GM10266 (cell line): ENCODE measurements at regions not wholly inside any gene's neighbourhood (a gene's known extent, or its start where the extent isn't known, plus 50 kb on each side); places are given as distances from the start of the nearest gene placed in this dataset.
"Not testable (repeated sequence)": the region's sequence is repeated elsewhere in the genome, so short reads cannot be mapped to it uniquely, and the experiment has no call there.

ENCODE experiments used
- DNase-seq: peaks from one replicate; pipeline ENCODE4 v3.0.0; 2012; ENCODE audit errors: extremely low spot score
- TF ChIP-seq, protein P1 (sequence below): IDR thresholded peaks from 2 replicates; pipeline ENCODE4 v1.5.1; 2012; ENCODE audit warnings: mild to moderate bottlenecking, low read depth; ENCODE audit not compliant: control insufficient read depth, insufficient read depth; ENCODE audit errors: missing control alignments

GRCh38 chr15:79643393-79643792 lies 211.3 kb downstream of the MINAR1 start:
- TF ChIP-seq, protein P1, sequence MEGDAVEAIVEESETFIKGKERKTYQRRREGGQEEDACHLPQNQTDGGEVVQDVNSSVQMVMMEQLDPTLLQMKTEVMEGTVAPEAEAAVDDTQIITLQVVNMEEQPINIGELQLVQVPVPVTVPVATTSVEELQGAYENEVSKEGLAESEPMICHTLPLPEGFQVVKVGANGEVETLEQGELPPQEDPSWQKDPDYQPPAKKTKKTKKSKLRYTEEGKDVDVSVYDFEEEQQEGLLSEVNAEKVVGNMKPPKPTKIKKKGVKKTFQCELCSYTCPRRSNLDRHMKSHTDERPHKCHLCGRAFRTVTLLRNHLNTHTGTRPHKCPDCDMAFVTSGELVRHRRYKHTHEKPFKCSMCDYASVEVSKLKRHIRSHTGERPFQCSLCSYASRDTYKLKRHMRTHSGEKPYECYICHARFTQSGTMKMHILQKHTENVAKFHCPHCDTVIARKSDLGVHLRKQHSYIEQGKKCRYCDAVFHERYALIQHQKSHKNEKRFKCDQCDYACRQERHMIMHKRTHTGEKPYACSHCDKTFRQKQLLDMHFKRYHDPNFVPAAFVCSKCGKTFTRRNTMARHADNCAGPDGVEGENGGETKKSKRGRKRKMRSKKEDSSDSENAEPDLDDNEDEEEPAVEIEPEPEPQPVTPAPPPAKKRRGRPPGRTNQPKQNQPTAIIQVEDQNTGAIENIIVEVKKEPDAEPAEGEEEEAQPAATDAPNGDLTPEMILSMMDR, result no peak
- no peak for DNase-seq

DNA sequence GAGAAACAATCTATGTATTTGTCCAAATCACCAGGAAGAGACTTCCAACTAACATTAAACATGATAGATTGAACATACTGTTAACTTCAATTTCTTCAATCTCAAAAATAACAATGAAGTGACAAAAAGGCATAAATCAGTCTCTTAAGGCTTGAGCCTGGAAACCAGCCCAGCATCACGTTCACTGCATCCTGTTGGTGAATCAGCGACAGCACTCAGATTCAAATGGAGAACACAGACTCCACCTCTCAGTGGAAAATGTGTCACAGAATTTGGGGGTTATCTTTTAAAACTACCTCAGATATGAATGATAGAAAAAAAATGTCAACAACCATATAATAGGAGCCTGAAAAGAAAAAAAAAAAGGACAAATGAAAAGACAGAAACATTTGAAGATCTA lies 212.0 kb downstream of the MINAR1 start:
- no peak for DNase-seq
- TF ChIP-seq, protein P1, result no peak

DNA sequence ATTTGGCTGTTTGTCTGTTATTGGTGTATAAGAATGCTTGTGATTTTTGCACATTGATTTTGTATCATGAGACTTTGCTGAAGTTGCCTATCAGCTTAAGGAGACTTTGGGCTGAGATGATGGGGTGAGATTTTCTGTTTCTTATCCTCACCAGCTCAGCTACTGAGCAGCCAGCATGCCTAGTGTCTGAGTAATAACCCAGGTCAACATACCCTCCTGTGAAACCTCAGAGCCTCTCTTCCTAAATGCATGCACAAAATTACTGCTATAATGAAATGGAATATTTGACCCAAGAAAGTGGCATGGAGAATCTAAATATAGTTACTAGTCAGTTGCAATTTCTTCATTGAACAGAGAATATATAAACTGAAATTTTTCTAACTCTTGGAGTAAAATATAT lies 220.8 kb downstream of the MINAR1 start:
- DNase-seq, result not testable (repeated sequence)

DNA sequence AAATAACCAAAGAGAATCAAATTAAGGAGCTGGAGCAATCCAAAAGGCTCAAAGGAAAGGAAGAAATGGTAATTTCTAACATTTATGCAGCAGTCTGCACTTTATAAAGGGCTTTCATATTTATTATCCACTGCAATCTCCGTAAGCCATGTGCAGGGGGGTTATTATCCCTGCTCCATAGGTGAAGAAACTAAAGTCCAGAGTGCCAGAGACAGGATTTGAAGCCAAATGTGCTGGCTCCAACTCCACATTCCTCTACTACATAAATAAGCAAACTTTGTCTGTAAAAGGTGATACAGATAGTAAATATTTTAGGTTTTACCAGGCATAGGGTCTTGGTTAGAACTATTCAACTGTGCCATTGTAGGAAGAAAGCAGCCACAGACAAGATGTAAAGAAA lies 221.4 kb downstream of the MINAR1 start:
- DNase-seq, result no peak
- TF ChIP-seq, protein P1, result no peak

DNA sequence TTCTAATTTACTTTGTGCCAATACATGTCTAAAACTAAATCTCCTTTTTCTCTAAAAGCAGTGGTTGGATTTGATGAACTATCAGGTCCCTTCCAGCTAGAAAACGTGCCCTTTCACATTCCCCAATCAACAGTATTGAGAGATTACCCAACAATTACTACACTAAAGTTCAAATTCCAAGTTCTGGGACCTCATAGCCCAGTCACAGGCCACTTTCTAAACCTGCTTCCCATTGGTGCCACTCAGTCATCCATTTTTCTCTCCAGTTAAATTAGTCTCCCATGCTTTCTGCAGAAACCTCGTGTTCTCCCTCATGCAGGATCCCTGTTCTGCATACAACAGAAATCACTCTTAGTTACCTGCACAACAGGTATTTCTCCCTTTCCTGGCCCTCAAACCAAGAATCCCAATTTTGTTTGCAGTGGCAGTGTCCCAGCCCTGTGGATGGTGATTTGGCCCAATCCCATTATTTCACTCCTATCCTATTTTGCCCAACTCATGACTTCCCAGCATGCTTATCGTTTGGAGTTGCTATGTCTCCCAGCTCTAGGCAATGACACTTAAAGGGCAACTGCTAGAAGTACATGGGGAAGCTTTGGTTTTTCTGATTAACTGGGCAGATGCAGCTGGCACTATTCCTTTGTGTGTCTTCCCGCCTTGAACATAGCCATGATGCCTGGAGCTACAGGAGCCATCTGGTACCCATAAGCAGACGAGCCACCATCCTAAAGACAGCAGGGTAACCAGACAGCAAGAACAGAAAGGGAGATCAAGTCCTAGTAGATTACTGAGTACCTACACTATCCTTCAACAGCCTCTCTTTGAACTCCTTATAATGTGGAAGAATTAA lies 224.2 kb downstream of the MINAR1 start:
- TF ChIP-seq, protein P1, result no peak

GRCh38 chr15:79657722-79658121 lies 225.6 kb downstream of the MINAR1 start:
- DNase-seq, result no peak
- TF ChIP-seq, protein P1, result no peak

More for the DNA sequence above, 224.2 kb downstream of the MINAR1 start:
- no peak for DNase-seq

DNA sequence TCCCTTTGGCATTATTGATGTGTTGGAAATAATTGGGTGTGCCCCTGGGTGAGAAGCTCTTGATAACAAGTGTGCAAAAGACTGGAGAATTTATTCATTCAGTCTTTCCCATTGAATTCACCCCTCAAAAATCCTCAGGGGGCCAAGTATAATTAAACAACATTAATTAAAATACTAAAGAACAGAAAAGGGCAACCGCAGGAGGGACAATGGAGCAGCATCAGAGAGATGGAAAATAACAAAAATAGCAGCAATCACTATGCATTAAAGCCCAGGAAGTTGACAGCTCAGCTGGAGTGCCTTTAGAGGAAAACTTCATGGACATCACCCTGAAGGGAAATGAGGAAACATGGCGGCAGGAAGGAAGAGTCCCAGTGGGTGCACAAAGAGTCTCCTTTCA lies 227.6 kb downstream of the MINAR1 start:
- TF ChIP-seq, protein P1, result no peak
- DNase-seq, result no peak

GRCh38 chr15:79661411-79661810 lies 229.3 kb downstream of the MINAR1 start:
- no peak for DNase-seq
- TF ChIP-seq, protein P1, result no peak
